GM23338 (cell line): ENCODE measurements at regions not wholly inside any gene's neighbourhood (a gene's known extent, or its start where the extent isn't known, plus 50 kb on each side); places are given as distances from the start of the nearest gene placed in this dataset.
"Not testable (repeated sequence)": the region's sequence is repeated elsewhere in the genome, so short reads cannot be mapped to it uniquely, and the experiment has no call there.

Source experiments
- ATAC-seq: fragments of 200-7000 bp; cut with Tn5 transposase; 3 replicates; pipeline ENCODE4 v1.9.1; 2020
- DNase-seq: peaks from one replicate; pipeline ENCODE4 v3.0.0-alpha.2; 2015; ENCODE audit warnings: low spot score
- H2AFZ ChIP-seq: fragments of 200-600 bp; sonication (generic); 2 replicates; pipeline ENCODE4 v1.8.0; 2016; ENCODE audit warnings: antibody characterized with exemption, mild to moderate bottlenecking, moderate library complexity
- H3F3A ChIP-seq: fragments of 200-600 bp; sonication (generic); replicated peaks from 2 replicates; pipeline ENCODE4 v1.8.0; 2017; ENCODE audit warnings: antibody characterized with exemption, mixed run types, low read depth
- H3K27ac ChIP-seq: fragments of 200-600 bp; sonication (generic); 2 replicates; pipeline ENCODE4 v1.6.1; 2016; ENCODE audit warnings: low read depth
- H3K27me3 ChIP-seq: fragments of 200-600 bp; sonication (generic); 2 replicates; pipeline ENCODE4 v1.8.0; 2016; ENCODE audit warnings: mild to moderate bottlenecking, mixed run types, moderate library complexity; ENCODE audit not compliant: insufficient read depth
- H3K36me3 ChIP-seq: fragments of 200-600 bp; sonication (generic); 2 replicates; pipeline ENCODE4 v1.8.0; 2016; ENCODE audit warnings: mild to moderate bottlenecking; ENCODE audit not compliant: insufficient read depth
- H3K4me1 ChIP-seq: fragments of 200-600 bp; sonication (generic); 2 replicates; pipeline ENCODE4 v1.8.0; 2016; ENCODE audit warnings: mild to moderate bottlenecking, moderate library complexity; ENCODE audit not compliant: insufficient read depth
- H3K4me2 ChIP-seq: fragments of 200-600 bp; sonication (generic); 2 replicates; pipeline ENCODE4 v1.7.1; 2017; ENCODE audit warnings: mixed run types
- H3K4me3 ChIP-seq: fragments of 200-600 bp; sonication (generic); 2 replicates; pipeline ENCODE4 v1.6.1; 2016; ENCODE audit warnings: mixed run types
- H3K79me2 ChIP-seq: fragments of 200-600 bp; sonication (generic); replicated peaks from 2 replicates; pipeline ENCODE4 v1.8.0; 2017; ENCODE audit warnings: mild to moderate bottlenecking; ENCODE audit not compliant: insufficient read depth
- H3K9me2 ChIP-seq: fragments of 200-600 bp; sonication (generic); 2 replicates; pipeline ENCODE4 v1.8.0; 2017; ENCODE audit not compliant: insufficient read depth
- H4K20me1 ChIP-seq: fragments of 200-600 bp; sonication (generic); replicated peaks from 2 replicates; pipeline ENCODE4 v1.8.0; 2017; ENCODE audit warnings: mild to moderate bottlenecking; ENCODE audit not compliant: insufficient read depth
- H3K27ac Mint-ChIP-seq: 2 replicates; pipeline ENCODE4 v1.8.0; 2020; ENCODE audit warnings: inconsistent platforms, mild to moderate bottlenecking, moderate library complexity, mixed read lengths
- H3K27me3 Mint-ChIP-seq: 3 replicates; pipeline ENCODE4 v1.8.0; 2022; ENCODE audit warnings: low read depth, mild to moderate bottlenecking, moderate library complexity, mixed read lengths, inconsistent platforms; ENCODE audit not compliant: insufficient read depth, poor library complexity
- H3K36me3 Mint-ChIP-seq: 3 replicates; pipeline ENCODE4 v1.8.0; 2021; ENCODE audit warnings: low read depth, mild to moderate bottlenecking, inconsistent platforms, moderate library complexity, mixed read lengths
- H3K4me1 Mint-ChIP-seq: 3 replicates; pipeline ENCODE4 v1.8.0; 2020; ENCODE audit warnings: mild to moderate bottlenecking, inconsistent platforms, mixed read lengths
- H3K4me3 Mint-ChIP-seq: 3 replicates; pipeline ENCODE4 v1.8.0; 2021; ENCODE audit warnings: moderate library complexity, mild to moderate bottlenecking, inconsistent platforms, mixed read lengths
- H3K9me3 Mint-ChIP-seq: 3 replicates; pipeline ENCODE4 v1.8.0; 2020; ENCODE audit warnings: moderate library complexity, mild to moderate bottlenecking, inconsistent platforms, mixed read lengths
- CREB1 ChIP-seq: fragments of 250-450 bp; sonication (Bioruptor Pico); IDR thresholded peaks from 2 replicates; pipeline ENCODE4 v1.5.0; 2020; ENCODE audit warnings: low read depth, mild to moderate bottlenecking, moderate library complexity
- EZH2 ChIP-seq: fragments of 200-600 bp; sonication (generic); IDR thresholded peaks from one replicate; pipeline ENCODE4 v1.8.0; 2017; ENCODE audit warnings: antibody characterized with exemption, mild to moderate bottlenecking, low read depth; ENCODE audit not compliant: unreplicated experiment
- EZH2phosphoT487 ChIP-seq: fragments of 200-600 bp; sonication (generic); IDR thresholded peaks from one replicate; pipeline ENCODE4 v1.8.1; 2018; ENCODE audit warnings: antibody characterized with exemption; ENCODE audit not compliant: unreplicated experiment
- NANOG ChIP-seq: IDR thresholded peaks from 2 replicates; pipeline ENCODE4 v1.6.1; 2016; ENCODE audit warnings: antibody characterized with exemption, borderline replicate concordance
- POLR2AphosphoS5 ChIP-seq: IDR thresholded peaks from 2 replicates; pipeline ENCODE4 v1.6.1; 2016; ENCODE audit warnings: antibody characterized with exemption, low read depth
- STAT1 ChIP-seq: IDR thresholded peaks from one replicate; pipeline ENCODE4 v1.6.1; 2016; ENCODE audit warnings: antibody characterized with exemption; ENCODE audit not compliant: unreplicated experiment
- ZNF331 ChIP-seq: fragments of 250-450 bp; sonication (Bioruptor Pico); IDR thresholded peaks from 2 replicates; pipeline ENCODE4 v1.5.0; 2020; ENCODE audit warnings: low read depth, mild to moderate bottlenecking, moderate library complexity
- TF ChIP-seq, protein P1 (sequence below), 2 experiments: fragments of 200-600 bp in 1 of 2; sonication (generic) in 1 of 2; conservative IDR thresholded peaks; 2 replicates each; pipeline versions ENCODE4 v1.5.1 to v1.6.1; 2016 to 2017; ENCODE audit warnings: antibody characterized with exemption in 2 of 2, low read depth in 2 of 2, mild to moderate bottlenecking in 2 of 2, moderate library complexity in 1 of 2
- TF ChIP-seq, protein P2 (sequence below): IDR thresholded peaks from 2 replicates; pipeline ENCODE4 v1.6.1; 2016; ENCODE audit warnings: antibody characterized with exemption
- TF ChIP-seq, protein P3 (sequence below): fragments of 250-450 bp; sonication (Bioruptor Pico); IDR thresholded peaks from 2 replicates; pipeline ENCODE4 v1.5.0; 2020; ENCODE audit warnings: mild to moderate bottlenecking, moderate library complexity

DNA sequence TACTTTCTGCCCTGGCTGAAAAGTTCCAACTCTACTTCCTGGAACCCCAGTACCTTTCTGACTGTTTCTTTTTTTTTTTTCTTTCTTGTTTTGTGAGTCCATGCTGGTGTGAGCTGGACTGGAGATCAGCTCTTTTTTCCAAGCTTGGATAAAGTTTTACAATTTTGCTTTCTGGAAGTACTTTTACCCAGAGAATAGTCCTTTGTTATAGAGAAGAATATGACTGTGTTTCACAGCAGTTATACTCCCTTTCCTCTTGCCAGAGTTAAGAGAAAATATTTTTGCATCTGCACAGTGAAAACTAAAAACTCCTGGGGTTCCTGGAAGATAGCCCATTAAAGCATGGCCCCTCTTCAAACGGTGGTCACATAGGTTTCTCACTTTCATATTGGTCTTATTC, 1100.6 kb downstream of the OTOL1 start:
- peaks cover 20% of the 10 kb centered on the region for H3K4me1 Mint-ChIP-seq
- Histone ChIP-seq H3K9me2 (0 out of 2 replicates have a peak, but pooled peaks cover 4% of the 10 kb centered on the region), H3K4me3 (no peak overlapping the region), H3K79me2 (no peaks in the 10 kb centered on the region), H4K20me1 (no peaks in the 10 kb centered on the region), H3K27ac (no peak overlapping the region), H3K27me3 (no peaks in the 10 kb centered on the region), H3K4me1 (no peaks in the 10 kb centered on the region), H3K36me3 (no peaks in the 10 kb centered on the region), H3F3A (no peaks in the 10 kb centered on the region), H2AFZ (peak overlapping the region; percentile 82; the same call in 1 of the 2 replicates), H3K4me2 (no peak overlapping the region)
- H3K27ac Mint-ChIP-seq, result peak overlapping the region; percentile 86
- H3K27me3 Mint-ChIP-seq, result peaks cover 9% of the 10 kb centered on the region
- no peak for DNase-seq
- H3K36me3 Mint-ChIP-seq, result peaks cover 29% of the 10 kb centered on the region
- no peak for ATAC-seq
- H3K4me3 Mint-ChIP-seq, result no peak overlapping the region
- H3K9me3 Mint-ChIP-seq, result peaks cover 20% of the 10 kb centered on the region
- TF ChIP-seq EZH2phosphoT487, result no peak
- TF ChIP-seq ZNF331 (CRISPR knock-in tag), result no peak
- no peak for TF ChIP-seq EZH2
- no peak for TF ChIP-seq CREB1 (CRISPR knock-in tag)
- no peak for TF ChIP-seq POLR2AphosphoS5
- TF ChIP-seq STAT1, result no peak
- TF ChIP-seq, protein P1, sequence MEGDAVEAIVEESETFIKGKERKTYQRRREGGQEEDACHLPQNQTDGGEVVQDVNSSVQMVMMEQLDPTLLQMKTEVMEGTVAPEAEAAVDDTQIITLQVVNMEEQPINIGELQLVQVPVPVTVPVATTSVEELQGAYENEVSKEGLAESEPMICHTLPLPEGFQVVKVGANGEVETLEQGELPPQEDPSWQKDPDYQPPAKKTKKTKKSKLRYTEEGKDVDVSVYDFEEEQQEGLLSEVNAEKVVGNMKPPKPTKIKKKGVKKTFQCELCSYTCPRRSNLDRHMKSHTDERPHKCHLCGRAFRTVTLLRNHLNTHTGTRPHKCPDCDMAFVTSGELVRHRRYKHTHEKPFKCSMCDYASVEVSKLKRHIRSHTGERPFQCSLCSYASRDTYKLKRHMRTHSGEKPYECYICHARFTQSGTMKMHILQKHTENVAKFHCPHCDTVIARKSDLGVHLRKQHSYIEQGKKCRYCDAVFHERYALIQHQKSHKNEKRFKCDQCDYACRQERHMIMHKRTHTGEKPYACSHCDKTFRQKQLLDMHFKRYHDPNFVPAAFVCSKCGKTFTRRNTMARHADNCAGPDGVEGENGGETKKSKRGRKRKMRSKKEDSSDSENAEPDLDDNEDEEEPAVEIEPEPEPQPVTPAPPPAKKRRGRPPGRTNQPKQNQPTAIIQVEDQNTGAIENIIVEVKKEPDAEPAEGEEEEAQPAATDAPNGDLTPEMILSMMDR (conservative IDR thresholded peaks at IDR 0.05; ENCODE audit: low read depth in 2 of 2), result no peak

DNA sequence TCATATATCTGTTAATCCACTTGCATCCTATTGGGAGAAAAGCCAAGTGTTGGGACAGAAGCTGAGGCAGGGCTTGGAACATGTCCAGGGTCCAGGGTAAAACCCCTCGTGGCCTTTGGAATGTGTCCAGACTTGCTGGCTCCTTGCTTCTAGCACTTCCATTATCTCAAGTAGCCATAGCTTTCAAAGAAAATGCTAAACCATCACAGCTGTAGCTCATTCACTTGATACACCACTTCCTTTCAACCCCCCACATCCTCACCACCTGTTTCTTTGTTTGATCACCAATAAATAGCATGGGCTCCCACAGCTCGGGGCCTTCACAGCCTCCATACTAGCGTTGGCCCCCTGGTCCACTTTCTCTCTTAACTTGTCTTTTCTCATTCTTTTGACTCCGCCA, 1101.9 kb downstream of the OTOL1 start:
- H3K4me2 ChIP-seq, H2AFZ ChIP-seq, H3K79me2 ChIP-seq, H3K27me3 Mint-ChIP-seq, H3K9me2 ChIP-seq, H3K36me3 ChIP-seq, H3K4me3 ChIP-seq, H3K27me3 ChIP-seq, ATAC-seq, H3K4me3 Mint-ChIP-seq, H3K27ac ChIP-seq, H3F3A ChIP-seq, H3K4me1 ChIP-seq, H4K20me1 ChIP-seq: not testable (repeated sequence)
- Mint-ChIP-seq H3K36me3 (peaks cover 41% of the 10 kb centered on the region), H3K4me1 (peaks cover 20% of the 10 kb centered on the region), H3K27ac (peak overlapping the region; percentile 51), H3K9me3 (peaks cover 29% of the 10 kb centered on the region)
- peak; percentile 52 for DNase-seq
- TF ChIP-seq, protein P2, sequence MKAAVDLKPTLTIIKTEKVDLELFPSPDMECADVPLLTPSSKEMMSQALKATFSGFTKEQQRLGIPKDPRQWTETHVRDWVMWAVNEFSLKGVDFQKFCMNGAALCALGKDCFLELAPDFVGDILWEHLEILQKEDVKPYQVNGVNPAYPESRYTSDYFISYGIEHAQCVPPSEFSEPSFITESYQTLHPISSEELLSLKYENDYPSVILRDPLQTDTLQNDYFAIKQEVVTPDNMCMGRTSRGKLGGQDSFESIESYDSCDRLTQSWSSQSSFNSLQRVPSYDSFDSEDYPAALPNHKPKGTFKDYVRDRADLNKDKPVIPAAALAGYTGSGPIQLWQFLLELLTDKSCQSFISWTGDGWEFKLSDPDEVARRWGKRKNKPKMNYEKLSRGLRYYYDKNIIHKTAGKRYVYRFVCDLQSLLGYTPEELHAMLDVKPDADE, result peak; percentile 73
- TF ChIP-seq POLR2AphosphoS5 (peak; percentile 23; the same call in 1 of the 2 replicates), NANOG (peak; percentile 82)
- TF ChIP-seq, protein P3, sequence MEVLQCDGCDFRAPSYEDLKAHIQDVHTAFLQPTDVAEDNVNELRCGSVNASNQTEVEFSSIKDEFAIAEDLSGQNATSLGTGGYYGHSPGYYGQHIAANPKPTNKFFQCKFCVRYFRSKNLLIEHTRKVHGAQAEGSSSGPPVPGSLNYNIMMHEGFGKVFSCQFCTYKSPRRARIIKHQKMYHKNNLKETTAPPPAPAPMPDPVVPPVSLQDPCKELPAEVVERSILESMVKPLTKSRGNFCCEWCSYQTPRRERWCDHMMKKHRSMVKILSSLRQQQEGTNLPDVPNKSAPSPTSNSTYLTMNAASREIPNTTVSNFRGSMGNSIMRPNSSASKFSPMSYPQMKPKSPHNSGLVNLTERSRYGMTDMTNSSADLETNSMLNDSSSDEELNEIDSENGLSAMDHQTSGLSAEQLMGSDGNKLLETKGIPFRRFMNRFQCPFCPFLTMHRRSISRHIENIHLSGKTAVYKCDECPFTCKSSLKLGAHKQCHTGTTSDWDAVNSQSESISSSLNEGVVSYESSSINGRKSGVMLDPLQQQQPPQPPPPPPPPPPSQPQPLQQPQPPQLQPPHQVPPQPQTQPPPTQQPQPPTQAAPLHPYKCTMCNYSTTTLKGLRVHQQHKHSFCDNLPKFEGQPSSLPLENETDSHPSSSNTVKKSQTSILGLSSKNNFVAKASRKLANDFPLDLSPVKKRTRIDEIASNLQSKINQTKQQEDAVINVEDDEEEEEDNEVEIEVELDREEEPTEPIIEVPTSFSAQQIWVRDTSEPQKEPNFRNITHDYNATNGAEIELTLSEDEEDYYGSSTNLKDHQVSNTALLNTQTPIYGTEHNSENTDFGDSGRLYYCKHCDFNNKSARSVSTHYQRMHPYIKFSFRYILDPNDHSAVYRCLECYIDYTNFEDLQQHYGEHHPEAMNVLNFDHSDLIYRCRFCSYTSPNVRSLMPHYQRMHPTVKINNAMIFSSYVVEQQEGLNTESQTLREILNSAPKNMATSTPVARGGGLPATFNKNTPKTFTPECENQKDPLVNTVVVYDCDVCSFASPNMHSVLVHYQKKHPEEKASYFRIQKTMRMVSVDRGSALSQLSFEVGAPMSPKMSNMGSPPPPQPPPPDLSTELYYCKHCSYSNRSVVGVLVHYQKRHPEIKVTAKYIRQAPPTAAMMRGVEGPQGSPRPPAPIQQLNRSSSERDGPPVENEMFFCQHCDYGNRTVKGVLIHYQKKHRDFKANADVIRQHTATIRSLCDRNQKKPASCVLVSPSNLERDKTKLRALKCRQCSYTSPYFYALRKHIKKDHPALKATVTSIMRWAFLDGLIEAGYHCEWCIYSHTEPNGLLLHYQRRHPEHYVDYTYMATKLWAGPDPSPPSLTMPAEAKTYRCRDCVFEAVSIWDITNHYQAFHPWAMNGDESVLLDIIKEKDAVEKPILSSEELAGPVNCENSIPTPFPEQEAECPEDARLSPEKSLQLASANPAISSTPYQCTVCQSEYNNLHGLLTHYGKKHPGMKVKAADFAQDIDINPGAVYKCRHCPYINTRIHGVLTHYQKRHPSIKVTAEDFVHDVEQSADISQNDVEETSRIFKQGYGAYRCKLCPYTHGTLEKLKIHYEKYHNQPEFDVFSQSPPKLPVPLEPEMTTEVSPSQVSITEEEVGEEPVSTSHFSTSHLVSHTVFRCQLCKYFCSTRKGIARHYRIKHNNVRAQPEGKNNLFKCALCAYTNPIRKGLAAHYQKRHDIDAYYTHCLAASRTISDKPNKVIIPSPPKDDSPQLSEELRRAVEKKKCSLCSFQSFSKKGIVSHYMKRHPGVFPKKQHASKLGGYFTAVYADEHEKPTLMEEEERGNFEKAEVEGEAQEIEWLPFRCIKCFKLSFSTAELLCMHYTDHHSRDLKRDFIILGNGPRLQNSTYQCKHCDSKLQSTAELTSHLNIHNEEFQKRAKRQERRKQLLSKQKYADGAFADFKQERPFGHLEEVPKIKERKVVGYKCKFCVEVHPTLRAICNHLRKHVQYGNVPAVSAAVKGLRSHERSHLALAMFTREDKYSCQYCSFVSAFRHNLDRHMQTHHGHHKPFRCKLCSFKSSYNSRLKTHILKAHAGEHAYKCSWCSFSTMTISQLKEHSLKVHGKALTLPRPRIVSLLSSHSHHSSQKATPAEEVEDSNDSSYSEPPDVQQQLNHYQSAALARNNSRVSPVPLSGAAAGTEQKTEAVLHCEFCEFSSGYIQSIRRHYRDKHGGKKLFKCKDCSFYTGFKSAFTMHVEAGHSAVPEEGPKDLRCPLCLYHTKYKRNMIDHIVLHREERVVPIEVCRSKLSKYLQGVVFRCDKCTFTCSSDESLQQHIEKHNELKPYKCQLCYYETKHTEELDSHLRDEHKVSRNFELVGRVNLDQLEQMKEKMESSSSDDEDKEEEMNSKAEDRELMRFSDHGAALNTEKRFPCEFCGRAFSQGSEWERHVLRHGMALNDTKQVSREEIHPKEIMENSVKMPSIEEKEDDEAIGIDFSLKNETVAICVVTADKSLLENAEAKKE (CRISPR knock-in tag), result peak; percentile 68

DNA sequence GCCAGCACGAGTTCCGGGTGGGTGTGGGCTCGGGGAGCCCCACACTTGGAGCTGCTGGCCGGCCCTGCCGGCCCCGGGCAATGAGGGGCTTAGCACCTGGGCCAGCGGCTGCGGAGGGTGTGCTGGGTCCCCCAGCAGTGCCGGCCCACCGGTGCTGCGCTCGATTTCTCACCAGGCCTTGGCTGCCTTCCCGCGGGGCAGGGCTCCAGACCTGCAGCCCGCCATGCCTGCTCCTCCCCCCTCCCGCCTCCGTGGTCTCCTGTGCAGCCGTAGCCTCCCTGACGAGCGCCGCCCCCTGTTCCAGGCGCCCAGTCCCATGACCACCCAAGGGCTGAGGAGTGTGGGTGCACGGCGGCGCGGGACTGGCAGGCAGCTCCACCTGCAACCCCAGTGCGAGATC, 1103.1 kb downstream of the OTOL1 start:
- not testable (repeated sequence) for H3K27me3 ChIP-seq, H3F3A ChIP-seq, H3K27me3 Mint-ChIP-seq, H4K20me1 ChIP-seq, H3K9me2 ChIP-seq, ATAC-seq, H3K36me3 ChIP-seq, H3K4me2 ChIP-seq, H3K27ac ChIP-seq, DNase-seq, H3K4me3 Mint-ChIP-seq, H2AFZ ChIP-seq, H3K27ac Mint-ChIP-seq, H3K4me3 ChIP-seq, H3K79me2 ChIP-seq, H3K4me1 ChIP-seq
- Mint-ChIP-seq H3K4me1 (peaks cover 20% of the 10 kb centered on the region), H3K36me3 (peaks cover 51% of the 10 kb centered on the region), H3K9me3 (peaks cover 36% of the 10 kb centered on the region)
